ENCODE measurements at regions not wholly inside any gene's neighbourhood (a gene's known extent, or its start where the extent isn't known, plus 50 kb on each side); places are given as distances from the start of the nearest gene placed in this dataset.

DNA sequence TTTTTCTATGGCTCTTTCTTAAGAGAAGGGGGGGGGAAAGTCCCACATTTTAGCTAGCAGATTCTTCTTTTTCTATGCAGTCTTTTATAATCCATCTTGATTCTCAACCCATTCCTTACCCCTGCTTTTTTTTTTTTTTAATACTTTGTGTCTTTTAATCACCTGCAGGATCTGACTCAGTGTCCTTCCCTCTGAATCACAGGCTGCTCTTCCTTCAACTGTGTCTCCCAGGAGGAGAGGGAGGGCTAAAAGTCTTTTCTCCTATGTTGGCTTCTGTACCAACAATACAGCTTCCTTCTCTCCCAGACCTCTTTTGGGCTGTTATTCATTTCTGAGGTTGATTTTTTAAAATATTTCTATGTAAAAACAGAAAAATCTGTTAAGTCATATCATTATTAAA, 686.2 kb downstream of the ADGRL2 start:
- Histone ChIP-seq H3K4me3 (no peak overlapping the region), H3K36me3 (replicated peaks) (no peaks in the 10 kb centered on the region), H3K4me1 (peaks cover 25% of the 10 kb centered on the region), H3K9me3 (no peaks in the 10 kb centered on the region), H3K27me3 (ENCODE audit: low read depth) (no peaks in the 10 kb centered on the region)
- in situ Hi-C loops (cut with MboI; ENCODE audit: low sequenced_read_pairs), result no loop called here
- no peak for DNase-seq (ENCODE audit: low spot score in 2 of 2)

DNA sequence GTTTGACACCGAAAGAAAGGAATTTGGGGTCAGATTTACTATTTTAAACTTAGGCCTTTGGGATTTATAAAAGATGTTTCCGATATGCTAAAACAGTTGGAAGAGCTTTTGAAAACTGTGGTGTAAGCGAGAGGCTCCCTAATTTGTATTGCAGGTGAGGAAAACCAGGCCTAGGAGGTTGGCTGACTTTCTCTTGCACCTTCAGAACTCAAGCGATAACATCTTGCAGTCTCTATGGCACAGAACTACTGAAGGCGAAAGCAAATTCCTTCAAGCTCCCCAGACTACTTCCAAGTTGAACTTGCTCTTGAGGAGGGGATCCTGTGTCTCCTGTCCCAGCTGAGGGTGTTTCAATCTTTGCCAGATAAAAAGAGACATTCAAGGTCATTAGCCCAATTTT, 685.7 kb downstream of the ADGRL2 start:
- no peak overlapping the region for H3K4me3 ChIP-seq
- H3K9me3 ChIP-seq, result no peaks in the 10 kb centered on the region
- peaks cover 25% of the 10 kb centered on the region for H3K4me1 ChIP-seq
- DNase-seq (ENCODE audit: low spot score in 2 of 2), result no peak
- no peaks in the 10 kb centered on the region for H3K27me3 ChIP-seq (ENCODE audit: low read depth)
- no peaks in the 10 kb centered on the region for H3K36me3 ChIP-seq (replicated peaks)
- in situ Hi-C loops (cut with MboI; ENCODE audit: low sequenced_read_pairs), result no loop called here

DNA sequence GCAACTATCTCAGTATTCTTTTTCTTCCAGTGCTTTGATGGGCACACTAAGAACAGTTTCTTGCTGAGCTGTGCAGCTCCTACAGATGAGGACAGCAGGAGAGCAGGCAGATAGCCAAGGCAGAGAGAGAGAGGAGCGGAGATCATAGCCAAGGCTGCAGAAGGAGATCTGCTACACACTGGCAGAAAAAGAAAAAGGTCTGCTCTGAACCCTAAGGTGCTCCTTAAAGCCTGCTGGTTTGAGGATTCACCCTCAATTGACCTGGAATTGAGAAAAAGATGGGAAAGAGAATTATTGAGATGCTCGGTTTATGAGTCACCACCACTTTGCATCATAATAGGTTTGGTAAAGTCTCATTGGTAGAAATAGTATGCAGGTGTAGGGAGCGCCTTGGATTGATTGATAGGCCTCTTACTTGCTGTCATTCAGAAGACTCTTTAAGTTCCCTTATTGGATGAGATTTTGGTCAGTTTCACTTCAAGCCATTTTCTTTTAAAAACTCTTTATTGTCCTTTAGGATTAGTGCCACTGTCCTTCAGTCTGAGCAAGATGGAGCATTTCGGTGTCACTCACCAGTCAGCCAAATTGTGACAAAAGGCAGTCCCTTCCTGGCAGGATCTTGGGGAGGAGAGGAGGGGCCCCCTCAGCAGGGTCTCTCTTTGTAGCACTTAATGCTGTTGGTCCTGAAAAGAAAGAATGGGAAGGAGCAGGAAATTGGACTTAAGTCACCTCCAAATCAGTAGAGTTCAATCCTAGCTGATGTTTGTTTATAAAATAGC, 685.0 kb downstream of the ADGRL2 start:
- DNase-seq (ENCODE audit: low spot score in 2 of 2), result peak; percentile 60 to 88
- in situ Hi-C loops (cut with MboI; ENCODE audit: low sequenced_read_pairs), result no loop called here
- Histone ChIP-seq H3K27me3 (ENCODE audit: low read depth) (no peaks in the 10 kb centered on the region), H3K36me3 (replicated peaks) (no peaks in the 10 kb centered on the region), H3K4me1 (peaks cover 25% of the 10 kb centered on the region), H3K4me3 (no peak overlapping the region), H3K9me3 (no peaks in the 10 kb centered on the region)

DNA sequence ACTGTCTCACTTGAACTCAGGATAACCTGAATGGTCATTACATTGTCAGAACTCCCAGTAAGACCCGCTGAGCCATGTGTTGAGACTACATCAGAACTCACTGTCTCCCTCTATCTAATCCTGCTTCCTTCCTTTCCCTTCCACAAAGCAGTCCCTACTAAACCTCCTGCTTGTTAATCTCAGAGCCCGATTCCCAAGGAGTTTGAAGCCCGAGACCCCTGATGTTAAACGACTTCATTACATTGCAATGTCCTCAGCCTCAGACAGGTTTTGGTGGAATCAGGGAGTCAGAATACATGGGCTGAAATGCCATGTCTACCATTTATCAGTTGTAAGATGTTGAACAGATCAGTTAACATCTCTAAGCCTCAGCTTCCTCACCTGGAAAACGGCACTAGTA, 682.4 kb downstream of the ADGRL2 start:
- Histone ChIP-seq H3K27me3 (ENCODE audit: low read depth) (no peaks in the 10 kb centered on the region), H3K36me3 (replicated peaks) (no peaks in the 10 kb centered on the region), H3K4me3 (no peak overlapping the region), H3K9me3 (no peaks in the 10 kb centered on the region), H3K4me1 (peaks cover 24% of the 10 kb centered on the region)
- in situ Hi-C loops (cut with MboI; ENCODE audit: low sequenced_read_pairs), result no loop called here
- no peak for DNase-seq (ENCODE audit: low spot score in 2 of 2)

DNA sequence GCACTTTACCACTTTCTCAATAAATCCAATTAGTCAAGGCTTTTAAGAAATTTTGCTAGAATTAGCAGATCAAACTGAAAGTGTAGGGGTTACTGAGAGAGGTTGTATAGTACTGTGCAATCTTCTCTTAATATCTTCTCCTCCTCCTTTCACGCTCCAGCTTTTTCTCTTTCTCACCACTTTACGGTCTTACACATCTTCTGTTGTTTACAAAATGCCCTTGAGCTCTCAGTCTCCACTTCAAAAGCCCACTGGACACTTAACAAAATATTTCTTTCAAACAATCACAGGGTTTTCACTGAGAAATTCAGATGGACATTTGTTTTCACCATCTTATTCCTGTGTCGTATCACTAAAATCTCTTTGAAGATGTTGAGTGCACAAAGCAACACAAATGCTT, 678.2 kb downstream of the ADGRL2 start:
- H3K4me1 ChIP-seq, result no peaks in the 10 kb centered on the region
- no peaks in the 10 kb centered on the region for H3K27me3 ChIP-seq (ENCODE audit: low read depth)
- no peaks in the 10 kb centered on the region for H3K36me3 ChIP-seq (replicated peaks)
- no peak for DNase-seq (ENCODE audit: low spot score in 2 of 2)
- in situ Hi-C loops (cut with MboI; ENCODE audit: low sequenced_read_pairs), result no loop called here
- H3K9me3 ChIP-seq, result no peaks in the 10 kb centered on the region
- no peak overlapping the region for H3K4me3 ChIP-seq

DNA sequence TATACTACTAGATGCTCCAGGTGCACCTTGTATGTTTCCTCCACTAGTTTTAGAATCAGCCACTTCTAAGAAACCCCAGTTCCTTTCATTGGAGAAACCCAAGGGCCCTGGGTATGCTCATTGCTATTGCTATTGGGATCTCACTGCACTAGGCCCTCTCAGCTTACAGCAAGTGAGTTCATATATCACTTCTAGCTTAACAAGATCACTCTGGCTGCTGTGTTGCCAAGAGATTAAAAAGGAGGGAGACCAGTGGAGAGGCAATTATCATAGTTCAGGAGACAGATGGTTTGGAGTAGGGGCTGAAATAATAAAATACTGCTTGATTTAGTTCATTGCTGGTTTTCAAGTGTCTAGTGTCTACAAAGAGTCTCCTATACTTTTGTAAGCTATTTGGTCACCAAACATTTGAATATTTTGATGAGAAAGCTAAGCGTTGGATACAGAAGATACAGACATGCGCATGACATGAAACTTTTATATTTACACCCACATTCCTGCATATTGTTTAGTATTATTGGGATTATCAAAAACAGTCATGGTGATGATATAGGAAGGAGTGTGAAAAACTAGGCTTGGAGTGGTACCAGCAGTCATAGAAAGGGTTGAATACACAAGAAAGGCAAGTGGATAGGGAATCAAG, 671.9 kb downstream of the ADGRL2 start:
- no peak for DNase-seq (ENCODE audit: low spot score in 2 of 2)
- H3K27me3 ChIP-seq (ENCODE audit: low read depth), result no peaks in the 10 kb centered on the region
- no peaks in the 10 kb centered on the region for H3K36me3 ChIP-seq (replicated peaks)

DNA sequence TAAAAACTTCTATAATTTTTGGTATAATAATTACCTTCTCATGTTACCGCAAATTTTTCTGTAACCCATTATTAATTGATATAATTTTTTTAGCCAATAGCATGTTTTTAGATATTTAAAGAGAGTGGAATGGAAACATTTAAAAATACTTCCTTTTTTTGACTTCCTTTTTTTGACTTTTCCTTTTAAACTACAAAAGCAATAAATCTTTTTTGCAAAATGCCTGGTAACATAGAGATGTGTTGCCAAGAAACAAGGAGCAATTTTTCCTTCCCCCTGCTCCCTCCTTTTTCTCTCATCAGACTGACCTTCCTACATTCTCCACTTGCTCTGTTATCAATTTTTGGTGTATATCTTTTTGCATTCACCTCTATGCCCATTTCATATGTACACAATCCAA, 666.2 kb downstream of the ADGRL2 start:
- peaks cover 18% of the 10 kb centered on the region for H3K4me1 ChIP-seq
- no peaks in the 10 kb centered on the region for H3K36me3 ChIP-seq (replicated peaks)
- H3K9me3 ChIP-seq, result no peaks in the 10 kb centered on the region
- H3K4me3 ChIP-seq, result no peak overlapping the region
- in situ Hi-C loops (cut with MboI; ENCODE audit: low sequenced_read_pairs), result no loop called here
- no peaks in the 10 kb centered on the region for H3K27me3 ChIP-seq (ENCODE audit: low read depth)
- DNase-seq (ENCODE audit: low spot score in 2 of 2), result no peak

More for the DNA sequence above, 671.9 kb downstream of the ADGRL2 start:
- no peaks in the 10 kb centered on the region for H3K4me1 ChIP-seq
- H3K4me3 ChIP-seq, result no peak overlapping the region
- in situ Hi-C loops (cut with MboI; ENCODE audit: low sequenced_read_pairs), result no loop called here
- H3K9me3 ChIP-seq, result no peaks in the 10 kb centered on the region

DNA sequence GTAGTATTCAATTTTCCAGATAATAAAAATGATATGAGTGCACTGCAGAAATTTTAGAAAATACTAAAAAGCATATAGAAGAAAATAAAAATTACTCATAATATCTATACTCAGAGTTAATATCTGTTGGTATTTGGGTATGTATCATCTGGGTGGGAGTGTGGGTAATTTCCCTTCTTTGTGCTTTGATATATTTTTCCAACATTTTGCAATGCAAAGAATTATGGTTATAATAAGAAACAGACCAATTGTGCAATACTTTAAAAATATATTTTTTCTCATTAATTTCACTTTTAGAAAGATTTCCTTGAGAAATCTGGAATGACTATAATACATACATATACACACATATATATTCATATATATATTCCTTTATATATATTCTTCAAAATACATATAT, 665.7 kb downstream of the ADGRL2 start:
- in situ Hi-C loops (cut with MboI; ENCODE audit: low sequenced_read_pairs), result no loop called here
- no peak for DNase-seq (ENCODE audit: low spot score in 2 of 2)
- Histone ChIP-seq H3K4me1 (peaks cover 18% of the 10 kb centered on the region), H3K9me3 (no peaks in the 10 kb centered on the region), H3K27me3 (ENCODE audit: low read depth) (no peaks in the 10 kb centered on the region), H3K36me3 (replicated peaks) (no peaks in the 10 kb centered on the region), H3K4me3 (no peak overlapping the region)

DNA sequence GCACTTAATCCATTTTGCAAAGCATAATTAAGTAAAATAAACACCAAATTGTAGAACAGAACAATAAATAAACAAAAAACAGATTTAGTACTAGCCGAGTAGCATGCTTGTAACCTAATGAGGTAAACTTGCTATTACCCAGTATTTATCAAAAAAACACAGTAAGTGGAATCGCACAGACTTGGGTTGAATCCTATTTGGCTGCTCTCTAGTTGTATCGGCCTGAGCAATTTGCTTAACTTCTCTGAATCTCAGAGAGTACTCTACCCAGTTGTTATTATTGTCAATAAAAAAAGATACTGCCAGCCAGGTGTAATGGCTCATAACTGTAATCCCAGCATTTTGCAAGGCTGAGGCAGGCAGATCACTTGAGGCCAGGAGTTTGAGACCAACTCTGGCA, 664.3 kb downstream of the ADGRL2 start:
- Histone ChIP-seq H3K36me3 (replicated peaks) (no peaks in the 10 kb centered on the region), H3K27me3 (ENCODE audit: low read depth) (no peaks in the 10 kb centered on the region), H3K4me3 (no peak overlapping the region), H3K4me1 (peaks cover 18% of the 10 kb centered on the region), H3K9me3 (no peaks in the 10 kb centered on the region)
- DNase-seq (ENCODE audit: low spot score in 2 of 2), result no peak
- in situ Hi-C loops (cut with MboI; ENCODE audit: low sequenced_read_pairs), result no loop called here

DNA sequence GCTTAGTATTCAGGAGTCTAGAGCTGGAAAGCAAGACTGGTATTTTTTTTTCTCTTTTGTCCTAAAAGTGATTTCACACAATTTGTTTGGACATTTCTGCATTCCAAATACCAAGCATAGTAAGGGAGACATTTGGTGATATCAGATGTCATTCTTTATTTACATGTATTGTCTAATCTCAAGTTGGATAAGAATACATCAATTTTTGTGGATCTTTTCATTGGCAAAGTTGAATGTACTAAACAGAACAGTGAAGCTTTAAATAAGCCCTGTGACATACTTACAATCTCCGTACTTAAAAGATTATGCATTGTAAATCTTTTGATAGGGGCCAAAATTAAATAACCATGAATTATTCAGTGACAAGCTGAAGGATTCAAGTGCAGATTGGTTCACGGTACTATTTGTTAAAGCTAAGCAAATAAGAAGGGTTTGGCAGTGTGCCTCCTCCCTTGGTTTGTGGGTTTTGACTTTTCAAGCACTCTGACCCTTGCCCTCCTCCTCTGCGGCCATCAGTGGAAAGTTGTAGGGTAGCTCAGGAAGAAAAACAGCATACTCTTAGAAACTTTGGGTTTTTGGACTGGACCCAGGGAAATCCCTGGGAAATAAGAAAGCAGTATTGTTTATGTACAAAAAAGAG, 663.7 kb downstream of the ADGRL2 start:
- in situ Hi-C loops (cut with MboI; ENCODE audit: low sequenced_read_pairs), result no loop called here
- H3K9me3 ChIP-seq, result no peaks in the 10 kb centered on the region
- peak; percentile 89 to 97 for DNase-seq (ENCODE audit: low spot score in 2 of 2)
- H3K4me3 ChIP-seq, result no peak overlapping the region
- peaks cover 18% of the 10 kb centered on the region for H3K4me1 ChIP-seq
- H3K36me3 ChIP-seq (replicated peaks), result no peaks in the 10 kb centered on the region
- H3K27me3 ChIP-seq (ENCODE audit: low read depth), result no peaks in the 10 kb centered on the region

DNA sequence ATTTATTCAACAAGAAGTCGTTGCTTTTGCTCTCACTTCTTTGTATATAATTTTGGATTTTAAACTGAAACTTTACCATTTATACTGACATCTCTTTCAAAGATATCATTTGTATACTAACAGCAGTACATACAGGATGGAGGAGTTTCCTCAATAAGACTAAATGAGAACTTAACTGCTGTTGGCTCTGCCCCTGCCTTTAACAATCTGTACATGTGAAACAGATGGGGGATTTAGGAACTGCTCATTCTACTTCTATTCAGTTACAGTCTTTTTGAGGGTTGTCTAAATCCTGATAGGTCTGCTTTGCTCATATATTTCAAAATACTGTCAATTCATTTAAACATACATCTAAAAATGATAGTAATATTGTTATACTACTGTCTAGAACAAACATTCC, 663.2 kb downstream of the ADGRL2 start:
- Histone ChIP-seq H3K4me3 (no peak overlapping the region), H3K36me3 (replicated peaks) (no peaks in the 10 kb centered on the region), H3K27me3 (ENCODE audit: low read depth) (no peaks in the 10 kb centered on the region), H3K9me3 (no peaks in the 10 kb centered on the region), H3K4me1 (peaks cover 18% of the 10 kb centered on the region)
- in situ Hi-C loops (cut with MboI; ENCODE audit: low sequenced_read_pairs), result no loop called here
- no peak for DNase-seq (ENCODE audit: low spot score in 2 of 2)

DNA sequence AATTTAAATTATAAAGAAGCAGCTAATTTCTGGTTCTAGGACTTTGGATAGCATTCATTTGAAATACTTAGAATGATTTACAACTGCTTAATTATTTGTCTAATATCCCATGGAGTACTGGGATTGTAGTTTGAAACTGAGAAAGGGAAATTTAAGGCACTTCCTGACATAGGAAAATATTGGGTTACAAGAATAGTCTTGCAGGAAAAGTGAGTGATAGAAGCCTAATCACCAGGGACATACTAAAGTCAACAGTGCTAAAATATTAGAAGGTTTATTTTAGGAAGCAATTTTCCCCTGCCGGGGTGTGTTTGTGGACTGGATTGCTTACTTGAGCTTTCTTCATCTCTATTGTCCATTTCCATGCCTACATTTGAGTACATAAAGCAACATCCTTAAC, 661.6 kb downstream of the ADGRL2 start:
- DNase-seq (ENCODE audit: low spot score in 2 of 2), result no peak
- in situ Hi-C loops (cut with MboI; ENCODE audit: low sequenced_read_pairs), result no loop called here
- Histone ChIP-seq H3K4me3 (no peak overlapping the region), H3K9me3 (no peaks in the 10 kb centered on the region), H3K36me3 (replicated peaks) (no peaks in the 10 kb centered on the region), H3K27me3 (ENCODE audit: low read depth) (no peaks in the 10 kb centered on the region), H3K4me1 (peaks cover 18% of the 10 kb centered on the region)

DNA sequence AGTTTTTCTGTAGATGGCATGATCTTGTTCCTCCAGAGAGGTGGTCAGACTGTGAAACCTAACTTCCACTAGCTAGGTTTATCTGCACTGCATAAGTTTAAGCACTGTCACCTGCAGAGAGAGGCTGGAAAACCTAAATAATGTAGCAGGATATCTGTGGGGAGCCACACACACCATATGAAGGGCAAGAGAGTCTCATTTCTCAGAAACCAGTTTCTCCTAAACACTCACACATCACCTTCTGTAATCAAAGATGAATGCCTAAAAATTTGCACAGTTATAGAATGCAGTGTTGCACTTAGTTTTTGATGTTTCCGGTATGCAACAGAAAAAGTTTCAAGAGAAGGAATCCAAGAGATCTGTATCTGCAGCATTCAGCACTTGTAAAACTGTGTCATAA, 654.6 kb downstream of the ADGRL2 start:
- in situ Hi-C loops (cut with MboI; ENCODE audit: low sequenced_read_pairs), result no loop called here
- H3K4me1 ChIP-seq, result peaks cover 11% of the 10 kb centered on the region

DNA sequence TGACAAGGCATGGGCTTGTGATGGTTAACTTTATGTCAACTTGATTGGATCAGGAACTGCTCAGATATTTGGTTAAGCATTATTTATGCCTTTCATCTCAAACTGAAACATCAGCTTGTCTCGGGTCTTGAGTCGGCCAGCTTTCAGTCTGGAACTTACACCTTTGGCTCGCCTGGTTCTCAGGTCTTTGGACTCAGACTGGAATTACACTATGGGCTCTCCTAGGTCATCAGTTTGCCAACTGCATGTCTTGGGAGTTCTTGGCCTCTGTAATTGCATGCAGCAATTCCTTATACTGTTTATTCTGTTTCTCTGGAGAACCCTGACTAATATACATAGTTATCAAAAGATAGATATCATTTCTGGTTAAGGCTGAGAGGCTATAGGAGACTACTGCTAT, 653.7 kb downstream of the ADGRL2 start:
- H3K27me3 ChIP-seq (ENCODE audit: low read depth), result no peaks in the 10 kb centered on the region
- peaks cover 11% of the 10 kb centered on the region for H3K4me1 ChIP-seq
- no peak for DNase-seq (ENCODE audit: low spot score in 2 of 2)
- H3K36me3 ChIP-seq (replicated peaks), result no peaks in the 10 kb centered on the region
- in situ Hi-C loops (cut with MboI; ENCODE audit: low sequenced_read_pairs), result no loop called here
- 0 out of 2 replicates have a peak, but pooled peaks cover 4% of the 10 kb centered on the region for H3K9me3 ChIP-seq
- no peak overlapping the region for H3K4me3 ChIP-seq

More for the DNA sequence above, 654.6 kb downstream of the ADGRL2 start:
- Histone ChIP-seq H3K36me3 (replicated peaks) (no peaks in the 10 kb centered on the region), H3K9me3 (0 out of 2 replicates have a peak, but pooled peaks cover 4% of the 10 kb centered on the region), H3K27me3 (ENCODE audit: low read depth) (no peaks in the 10 kb centered on the region), H3K4me3 (no peak overlapping the region)
- DNase-seq (ENCODE audit: low spot score in 2 of 2), result no peak
